Gastroesophageal sphincter (tissue), 3 donors: ENCODE measurements at regions not wholly inside any gene's neighbourhood (a gene's known extent, or its start where the extent isn't known, plus 50 kb on each side); places are given as distances from the start of the nearest gene placed in this dataset.

Source experiments
- CTCF ChIP-seq, 4 experiments: fragments of 200-600 bp in 2 of 4; fragments of 450-650 bp in 2 of 4; sonication (generic) in 1 of 4; IDR thresholded peaks; one replicate each; pipeline ENCODE4 v1.5.1; 2017 to 2019; ENCODE audit warnings: antibody characterized with exemption in 4 of 4, mild to moderate bottlenecking in 2 of 4, moderate library complexity in 2 of 4
- POLR2A ChIP-seq, 2 donors: fragments of 450-650 bp; IDR thresholded peaks; one replicate each; pipeline ENCODE4 v1.6.1; 2017; ENCODE audit warnings: antibody characterized with exemption in 2 of 2, mild to moderate bottlenecking in 2 of 2, moderate library complexity in 1 of 2

GRCh38 chr12:98409548-98409947 is 105.8 kb upstream of the TMPO start:
- no peak for TF ChIP-seq POLR2A (IDR thresholded peaks at IDR 0.05)
- TF ChIP-seq CTCF (IDR thresholded peaks at IDR 0.05): no peak
